Mucosa of rectum (tissue), 2 donors: ENCODE measurements at regions not wholly inside any gene's neighbourhood (a gene's known extent, or its start where the extent isn't known, plus 50 kb on each side); places are given as distances from the start of the nearest gene placed in this dataset.

ENCODE experiments used
- H3K27ac ChIP-seq, 2 donors: one replicate each; pipeline ENCODE4 v1.7.0; 2013; ENCODE audit warnings: inconsistent platforms in 2 of 2, low read depth in 2 of 2, low read length in 2 of 2
- H3K27me3 ChIP-seq, 2 donors: one replicate each; pipeline ENCODE4 v1.7.0; 2013; ENCODE audit warnings: low read length in 2 of 2; ENCODE audit not compliant: control insufficient read depth in 2 of 2, insufficient read depth in 2 of 2
- H3K36me3 ChIP-seq, 2 donors: one replicate each; pipeline ENCODE4 v1.7.0; 2013; ENCODE audit warnings: low read length in 2 of 2; ENCODE audit not compliant: control insufficient read depth in 2 of 2, insufficient read depth in 2 of 2
- H3K4me1 ChIP-seq, 2 donors: one replicate each; pipeline ENCODE4 v1.7.0; 2013; ENCODE audit warnings: low read length in 2 of 2, mild to moderate bottlenecking in 1 of 2; ENCODE audit not compliant: control insufficient read depth in 2 of 2, insufficient read depth in 2 of 2
- H3K4me3 ChIP-seq, 2 donors: one replicate each; pipeline ENCODE4 v1.7.0; 2013; ENCODE audit warnings: low read length in 2 of 2
- H3K9ac ChIP-seq, 2 donors: one replicate each; pipeline ENCODE4 v1.7.0; 2013; ENCODE audit warnings: low read length in 2 of 2, low read depth in 1 of 2, mild to moderate bottlenecking in 1 of 2
- H3K9me3 ChIP-seq, 2 donors: one replicate each; pipeline ENCODE4 v1.7.0; 2013; ENCODE audit warnings: low read length in 2 of 2; ENCODE audit not compliant: control insufficient read depth in 2 of 2
- donor health status: healthy.
- donor health status: Normal muscosa, but diverticular disease.

- Histone ChIP-seq H3K4me1 (no peaks in the 10 kb centered on the region), H3K9ac (no peak overlapping the region), H3K36me3 (no peaks in the 10 kb centered on the region), H3K4me3 (no peak overlapping the region), H3K27ac (no peak overlapping the region), H3K9me3 (peaks cover 0 to 2% of the 10 kb centered on the region in 2 donors), H3K27me3 (no peaks in the 10 kb centered on the region)
Observed at GRCh38 chr9:115194216-115194615, 76.3 kb upstream of the TNC start.

GRCh38 chr9:115195912-115196311 lies 78.0 kb upstream of the TNC start:
- H3K9ac ChIP-seq, result no peak overlapping the region
- H3K9me3 ChIP-seq, result peaks cover 0 to 2% of the 10 kb centered on the region in 2 donors
- H3K27ac ChIP-seq, result no peak overlapping the region
- no peaks in the 10 kb centered on the region for H3K27me3 ChIP-seq
- H3K36me3 ChIP-seq, result no peaks in the 10 kb centered on the region
- no peaks in the 10 kb centered on the region for H3K4me1 ChIP-seq
- no peak overlapping the region for H3K4me3 ChIP-seq

- Histone ChIP-seq H3K4me1 (no peaks in the 10 kb centered on the region), H3K9ac (no peak overlapping the region), H3K9me3 (peaks cover 0 to 2% of the 10 kb centered on the region in 2 donors), H3K4me3 (no peak overlapping the region), H3K27me3 (no peaks in the 10 kb centered on the region), H3K36me3 (no peaks in the 10 kb centered on the region), H3K27ac (no peak overlapping the region)
Observed at GRCh38 chr9:115196919-115197318, 79.0 kb upstream of the TNC start.

GRCh38 chr9:115198001-115198400 lies 80.0 kb upstream of the TNC start:
- Histone ChIP-seq H3K4me1 (no peaks in the 10 kb centered on the region), H3K9me3 (peaks cover 0 to 2% of the 10 kb centered on the region in 2 donors), H3K27me3 (no peaks in the 10 kb centered on the region), H3K9ac (no peak overlapping the region), H3K36me3 (no peaks in the 10 kb centered on the region), H3K27ac (no peak overlapping the region), H3K4me3 (no peak overlapping the region)

- no peaks in the 10 kb centered on the region for H3K9me3 ChIP-seq
- no peaks in the 10 kb centered on the region for H3K27me3 ChIP-seq
- H3K9ac ChIP-seq, result no peak overlapping the region
- no peak overlapping the region for H3K4me3 ChIP-seq
- H3K27ac ChIP-seq, result no peak overlapping the region
- H3K4me1 ChIP-seq, result no peaks in the 10 kb centered on the region
- no peaks in the 10 kb centered on the region for H3K36me3 ChIP-seq
Observed at GRCh38 chr9:115200711-115201505, 83.0 kb upstream of the TNC start.

GRCh38 chr9:115202181-115202580 lies 84.2 kb upstream of the TNC start:
- no peak overlapping the region for H3K4me3 ChIP-seq
- no peak overlapping the region for H3K9ac ChIP-seq
- H3K9me3 ChIP-seq, result no peaks in the 10 kb centered on the region
- H3K27me3 ChIP-seq, result no peaks in the 10 kb centered on the region
- H3K4me1 ChIP-seq, result no peaks in the 10 kb centered on the region
- no peaks in the 10 kb centered on the region for H3K36me3 ChIP-seq
- no peak overlapping the region for H3K27ac ChIP-seq

- Histone ChIP-seq H3K9me3 (no peaks in the 10 kb centered on the region), H3K9ac (no peak overlapping the region), H3K36me3 (no peaks in the 10 kb centered on the region), H3K4me3 (no peak overlapping the region), H3K27ac (peak overlapping the region; percentile 6 to 28), H3K4me1 (no peaks in the 10 kb centered on the region), H3K27me3 (no peaks in the 10 kb centered on the region)
Observed at GRCh38 chr9:115202960-115203751, 85.2 kb upstream of the TNC start.

- no peaks in the 10 kb centered on the region for H3K27me3 ChIP-seq
- H3K9ac ChIP-seq, result no peak overlapping the region
- no peak overlapping the region for H3K4me3 ChIP-seq
- H3K9me3 ChIP-seq, result no peaks in the 10 kb centered on the region
- no peaks in the 10 kb centered on the region for H3K36me3 ChIP-seq
- H3K27ac ChIP-seq, result no peak overlapping the region
- H3K4me1 ChIP-seq, result no peaks in the 10 kb centered on the region
Observed at GRCh38 chr9:115204904-115205453, 87.0 kb upstream of the TNC start.

- H3K36me3 ChIP-seq, result no peaks in the 10 kb centered on the region
- H3K9ac ChIP-seq, result no peak overlapping the region
- no peaks in the 10 kb centered on the region for H3K9me3 ChIP-seq
- no peaks in the 10 kb centered on the region for H3K27me3 ChIP-seq
- H3K27ac ChIP-seq, result no peak overlapping the region
- H3K4me3 ChIP-seq, result no peak overlapping the region
- no peaks in the 10 kb centered on the region for H3K4me1 ChIP-seq
Observed at GRCh38 chr9:115207003-115207836, 89.3 kb upstream of the TNC start.
